ENCODE measurements at regions not wholly inside any gene's neighbourhood (a gene's known extent, or its start where the extent isn't known, plus 50 kb on each side); places are given as distances from the start of the nearest gene placed in this dataset.
A peak's percentile ranks its signal among the peaks of the same experiment; 100 is the strongest.

DNA sequence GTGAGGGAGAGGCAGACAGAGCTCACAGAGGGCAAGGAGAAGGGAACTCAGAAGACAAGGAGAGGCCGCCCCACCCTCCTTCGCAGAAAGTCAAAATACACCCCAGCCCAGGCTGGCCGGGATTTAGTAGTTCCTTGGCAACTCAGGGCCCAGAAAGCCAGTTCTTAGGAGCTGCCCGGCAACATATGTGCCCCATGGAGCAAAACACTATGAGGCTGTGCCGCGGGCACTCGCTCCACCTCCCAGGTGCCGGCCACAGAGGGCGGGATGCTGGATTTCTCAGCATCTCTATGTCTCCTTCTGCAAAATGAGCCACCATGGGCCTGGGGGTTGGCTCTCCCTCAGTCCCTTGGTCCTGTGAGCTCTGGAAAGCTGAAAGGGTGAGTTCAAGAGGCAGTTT lies 93.8 kb upstream of the CACNA1A start:
- Histone ChIP-seq H3K27me3 (no peaks in the 10 kb centered on the region), H3K36me3 (no peaks in the 10 kb centered on the region), H3K27ac (no peak overlapping the region), H3K9me3 (no peaks in the 10 kb centered on the region), H3K4me3 (no peak overlapping the region), H3K4me1 (ENCODE audit: insufficient read depth) (no peaks in the 10 kb centered on the region)
- TF ChIP-seq, protein P1, sequence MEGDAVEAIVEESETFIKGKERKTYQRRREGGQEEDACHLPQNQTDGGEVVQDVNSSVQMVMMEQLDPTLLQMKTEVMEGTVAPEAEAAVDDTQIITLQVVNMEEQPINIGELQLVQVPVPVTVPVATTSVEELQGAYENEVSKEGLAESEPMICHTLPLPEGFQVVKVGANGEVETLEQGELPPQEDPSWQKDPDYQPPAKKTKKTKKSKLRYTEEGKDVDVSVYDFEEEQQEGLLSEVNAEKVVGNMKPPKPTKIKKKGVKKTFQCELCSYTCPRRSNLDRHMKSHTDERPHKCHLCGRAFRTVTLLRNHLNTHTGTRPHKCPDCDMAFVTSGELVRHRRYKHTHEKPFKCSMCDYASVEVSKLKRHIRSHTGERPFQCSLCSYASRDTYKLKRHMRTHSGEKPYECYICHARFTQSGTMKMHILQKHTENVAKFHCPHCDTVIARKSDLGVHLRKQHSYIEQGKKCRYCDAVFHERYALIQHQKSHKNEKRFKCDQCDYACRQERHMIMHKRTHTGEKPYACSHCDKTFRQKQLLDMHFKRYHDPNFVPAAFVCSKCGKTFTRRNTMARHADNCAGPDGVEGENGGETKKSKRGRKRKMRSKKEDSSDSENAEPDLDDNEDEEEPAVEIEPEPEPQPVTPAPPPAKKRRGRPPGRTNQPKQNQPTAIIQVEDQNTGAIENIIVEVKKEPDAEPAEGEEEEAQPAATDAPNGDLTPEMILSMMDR (IDR thresholded peaks at IDR 0.05): no peak
- no peak for TF ChIP-seq EP300 (IDR thresholded peaks at IDR 0.05)
- TF ChIP-seq POLR2A (IDR thresholded peaks at IDR 0.05): no peak
- intact Hi-C loops (cut with DNase I): no loop called here
- DNase-seq: no peak
- 76 to 79% (median 78%) methylated on average over 9 of the region's 9 CpGs for WGBS, 3 donors

DNA sequence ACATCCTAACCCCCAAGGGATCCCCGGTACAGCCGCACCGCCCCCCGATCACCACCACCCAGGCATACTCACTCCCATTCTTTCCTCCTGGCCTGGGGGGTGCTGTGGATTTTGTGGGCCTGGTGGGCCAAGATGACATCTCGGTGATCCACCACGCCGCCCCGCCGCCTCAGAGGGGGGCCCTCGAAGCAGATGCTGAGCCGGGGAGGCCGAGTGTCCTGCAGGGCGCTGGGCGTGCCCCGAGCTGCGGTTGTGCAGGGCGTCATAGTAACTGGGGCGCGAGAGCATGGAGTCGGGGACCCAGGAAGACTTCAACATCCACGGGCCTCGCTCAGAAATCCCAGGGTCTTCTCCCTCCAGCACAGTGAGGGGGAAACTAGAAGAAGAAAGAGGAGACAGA lies 93.4 kb upstream of the CACNA1A start:
- Histone ChIP-seq H3K4me3 (no peak overlapping the region), H3K36me3 (no peaks in the 10 kb centered on the region), H3K4me1 (ENCODE audit: insufficient read depth) (no peaks in the 10 kb centered on the region), H3K27ac (no peak overlapping the region), H3K27me3 (no peaks in the 10 kb centered on the region), H3K9me3 (no peaks in the 10 kb centered on the region)
- 78 to 82% (median 80%) methylated on average over 22 of the region's 22 CpGs for WGBS, 3 donors
- no peak for DNase-seq
- TF ChIP-seq POLR2A (IDR thresholded peaks at IDR 0.05) (no peak), EP300 (IDR thresholded peaks at IDR 0.05) (no peak)
- TF ChIP-seq, protein P1 (IDR thresholded peaks at IDR 0.05): no peak
- intact Hi-C loops (cut with DNase I): loop anchor here (2.0 to 10.0 kb wide), 10 partner anchors 115 to 625 kb away; partner anchors contain the start of genes MISP3 (in 2 of the 4), NANOS3 (in 1 of the 4) and PALM3 (in 1 of the 4)

DNA sequence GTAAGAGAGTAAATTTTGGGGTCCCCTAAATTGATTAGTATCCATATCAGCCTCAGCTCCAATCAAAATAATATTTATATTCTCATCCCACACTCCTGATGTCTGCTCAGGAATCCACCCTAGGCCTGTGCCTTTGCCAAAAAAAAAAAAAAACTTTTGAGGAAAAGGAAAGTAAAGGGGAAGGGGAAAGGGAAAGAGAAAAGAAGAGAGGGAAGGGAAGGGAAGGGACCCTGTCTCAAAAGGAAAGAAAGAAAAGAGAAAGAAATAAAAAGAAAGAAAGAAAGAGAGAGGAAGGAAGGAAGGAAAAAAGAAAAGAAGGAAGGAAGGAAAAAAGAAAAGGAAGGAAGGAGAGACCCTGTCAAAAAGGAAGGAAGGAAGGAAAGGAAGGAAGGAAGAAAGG lies 91.8 kb upstream of the CACNA1A start:
- Histone ChIP-seq H3K27ac (no peak overlapping the region), H3K36me3 (no peaks in the 10 kb centered on the region), H3K9me3 (no peaks in the 10 kb centered on the region), H3K4me3 (no peak overlapping the region), H3K4me1 (ENCODE audit: insufficient read depth) (no peaks in the 10 kb centered on the region), H3K27me3 (no peaks in the 10 kb centered on the region)
- TF ChIP-seq POLR2A (IDR thresholded peaks at IDR 0.05): no peak
- TF ChIP-seq, protein P1 (IDR thresholded peaks at IDR 0.05): no peak
- no peak for DNase-seq
- intact Hi-C loops (cut with DNase I): loop anchor here (2.0 to 10.0 kb wide), 10 partner anchors 117 to 623 kb away; partner anchors contain the start of genes MISP3 (in 2 of the 4), NANOS3 (in 1 of the 4) and PALM3 (in 1 of the 4)

DNA sequence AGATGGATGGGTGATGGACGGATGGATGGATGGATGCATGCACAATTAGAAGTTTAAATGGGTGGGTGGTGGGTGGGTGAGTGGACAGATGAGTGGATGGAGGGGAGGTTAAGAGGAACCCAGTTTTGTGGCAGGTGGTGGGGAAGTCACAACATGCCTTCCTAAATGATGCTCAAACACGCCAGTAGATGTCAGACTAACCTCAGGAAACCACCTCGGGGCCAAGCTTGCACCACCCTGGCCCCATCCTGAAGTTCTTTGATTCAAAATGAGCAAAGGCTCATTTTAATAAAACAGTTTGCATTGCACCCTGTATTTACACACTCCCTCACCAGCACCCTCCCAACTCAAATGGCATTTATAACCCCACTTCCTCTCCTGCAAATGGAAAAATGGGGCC lies 91.4 kb upstream of the CACNA1A start:
- intact Hi-C loops (cut with DNase I): loop anchor here (2.0 to 10.0 kb wide), 10 partner anchors 117 to 623 kb away; partner anchors contain the start of genes MISP3 (in 2 of the 4), NANOS3 (in 1 of the 4) and PALM3 (in 1 of the 4)
- Histone ChIP-seq H3K36me3 (no peaks in the 10 kb centered on the region), H3K9me3 (no peaks in the 10 kb centered on the region), H3K4me1 (ENCODE audit: insufficient read depth) (no peaks in the 10 kb centered on the region), H3K4me3 (no peak overlapping the region), H3K27me3 (no peaks in the 10 kb centered on the region), H3K27ac (no peak overlapping the region)
- 0 to 1% (median 1%) methylated on average over 3 of the region's 3 CpGs for WGBS, 3 donors
- peak; percentile 18 to 44 (median 29) for DNase-seq
- TF ChIP-seq, protein P1 (IDR thresholded peaks at IDR 0.05): peak in 2 of 3 donors; percentile 29 to 39
- TF ChIP-seq EP300 (IDR thresholded peaks at IDR 0.05): no peak
